Natural killer cell treated with Interleukin-12 subunit alpha and Interleukin-12 subunit beta and Interleukin-15 and Interleukin-18, amount 100 ng/mL, for 72 hours (primary cell): ENCODE measurements at regions not wholly inside any gene's neighbourhood (a gene's known extent, or its start where the extent isn't known, plus 50 kb on each side); places are given as distances from the start of the nearest gene placed in this dataset.

Experiments
- ATAC-seq, 2 donors: fragments of 150-1000 bp; cut with Tn5 transposase in 1 of 2; sonication (Bioruptor Pico), chemical (Tn5 transposase) in 1 of 2; 2 replicates each; pipeline ENCODE4 v1.10.0; 2021
- DNase-seq: peaks from one replicate; pipeline ENCODE4 v3.0.0; 2022; ENCODE audit warnings: low spot score
- H3K27ac Mint-ChIP-seq, 2 donors: 1 replicate in 1 of 2; 2 replicates in 1 of 2; pipeline ENCODE4 v1.8.0; 2022; ENCODE audit warnings: mixed read lengths in 2 of 2, mild to moderate bottlenecking in 1 of 2, moderate library complexity in 1 of 2
- H3K27me3 Mint-ChIP-seq, 2 donors: 1 replicate in 1 of 2; 2 replicates in 1 of 2; pipeline ENCODE4 v1.8.0; 2022; ENCODE audit warnings: mixed read lengths in 2 of 2
- H3K36me3 Mint-ChIP-seq: one replicate; pipeline ENCODE4 v1.8.0; 2022; ENCODE audit warnings: mixed read lengths
- H3K4me1 Mint-ChIP-seq, 2 donors: 1 replicate in 1 of 2; 2 replicates in 1 of 2; pipeline ENCODE4 v1.8.0; 2022; ENCODE audit warnings: low read depth in 2 of 2, mixed read lengths in 2 of 2, mild to moderate bottlenecking in 1 of 2
- H3K4me3 Mint-ChIP-seq: one replicate; pipeline ENCODE4 v1.8.0; 2022; ENCODE audit warnings: mixed read lengths
- H3K9me3 Mint-ChIP-seq: 2 replicates; pipeline ENCODE4 v1.8.0; 2022; ENCODE audit warnings: mixed read lengths

- no peak for ATAC-seq
- no peak overlapping the region for H3K27ac Mint-ChIP-seq
Observed at GRCh38 chr4:10201381-10202223, 85.0 kb upstream of the WDR1 start.

GRCh38 chr4:10200869-10201268, 84.3 kb upstream of the WDR1 start:
- Mint-ChIP-seq H3K27ac (peak overlapping the region in 1 of 2 donors; percentile 11), H3K4me3 (no peak overlapping the region), H3K4me1 (no peaks in the 10 kb centered on the region), H3K9me3 (no peaks in the 10 kb centered on the region), H3K27me3 (peaks cover 6 to 15% of the 10 kb centered on the region in 2 donors), H3K36me3 (no peaks in the 10 kb centered on the region)
- DNase-seq = no peak
- no peak for ATAC-seq

More at GRCh38 chr4:10201381-10202223, 85.0 kb upstream of the WDR1 start:
- Mint-ChIP-seq H3K36me3 (no peaks in the 10 kb centered on the region), H3K27me3 (peaks cover 6 to 15% of the 10 kb centered on the region in 2 donors), H3K9me3 (no peaks in the 10 kb centered on the region), H3K4me3 (no peak overlapping the region), H3K4me1 (no peaks in the 10 kb centered on the region)
- no peak for DNase-seq

GRCh38 chr4:10198365-10198764, 81.8 kb upstream of the WDR1 start:
- no peak for DNase-seq
- Mint-ChIP-seq H3K36me3 (no peaks in the 10 kb centered on the region), H3K27me3 (peaks cover 3 to 6% of the 10 kb centered on the region in 2 donors), H3K27ac (no peak overlapping the region), H3K4me1 (no peaks in the 10 kb centered on the region), H3K9me3 (no peaks in the 10 kb centered on the region), H3K4me3 (no peak overlapping the region)
- ATAC-seq = no peak

- H3K4me1 Mint-ChIP-seq = no peaks in the 10 kb centered on the region
- H3K9me3 Mint-ChIP-seq = no peaks in the 10 kb centered on the region
- H3K27ac Mint-ChIP-seq = no peak overlapping the region
- ATAC-seq (no peak), DNase-seq (no peak)
- no peaks in the 10 kb centered on the region for H3K36me3 Mint-ChIP-seq
- H3K4me3 Mint-ChIP-seq = no peak overlapping the region
- peaks cover 3 to 6% of the 10 kb centered on the region in 2 donors for H3K27me3 Mint-ChIP-seq
Observed at GRCh38 chr4:10197952-10198351, 81.4 kb upstream of the WDR1 start.

GRCh38 chr4:10196191-10196590, 79.6 kb upstream of the WDR1 start:
- Mint-ChIP-seq H3K4me3 (no peak overlapping the region), H3K27me3 (peaks cover 3 to 9% of the 10 kb centered on the region in 2 donors), H3K36me3 (no peaks in the 10 kb centered on the region), H3K27ac (no peak overlapping the region), H3K9me3 (no peaks in the 10 kb centered on the region), H3K4me1 (no peaks in the 10 kb centered on the region)
- no peak for ATAC-seq
- no peak for DNase-seq

- H3K4me1 Mint-ChIP-seq = no peaks in the 10 kb centered on the region
- H3K27me3 Mint-ChIP-seq = peaks cover 0 to 9% of the 10 kb centered on the region in 2 donors
- no peaks in the 10 kb centered on the region for H3K36me3 Mint-ChIP-seq
- H3K9me3 Mint-ChIP-seq = no peaks in the 10 kb centered on the region
- H3K27ac Mint-ChIP-seq = no peak overlapping the region
- DNase-seq = no peak
- ATAC-seq = no peak
- no peak overlapping the region for H3K4me3 Mint-ChIP-seq
Observed at GRCh38 chr4:10192331-10192730, 75.7 kb upstream of the WDR1 start.

- no peaks in the 10 kb centered on the region for H3K9me3 Mint-ChIP-seq
- peaks cover 12 to 28% of the 10 kb centered on the region in 2 donors for H3K4me1 Mint-ChIP-seq
- DNase-seq = no peak
- ATAC-seq = no peak
- no peak overlapping the region for H3K27ac Mint-ChIP-seq
- no peaks in the 10 kb centered on the region for H3K36me3 Mint-ChIP-seq
- peaks cover 0 to 9% of the 10 kb centered on the region in 2 donors for H3K27me3 Mint-ChIP-seq
- H3K4me3 Mint-ChIP-seq = no peak overlapping the region
Observed at GRCh38 chr4:10188400-10189004, 71.9 kb upstream of the WDR1 start.

- ATAC-seq = no peak
- no peak for DNase-seq
- no peak overlapping the region for H3K4me3 Mint-ChIP-seq
- H3K9me3 Mint-ChIP-seq = no peaks in the 10 kb centered on the region
- H3K27ac Mint-ChIP-seq = peak overlapping the region in 1 of 2 donors; percentile 30
- no peaks in the 10 kb centered on the region for H3K27me3 Mint-ChIP-seq
- H3K36me3 Mint-ChIP-seq = peaks cover under 1% of the 10 kb centered on the region
- peaks cover 32 to 47% of the 10 kb centered on the region in 2 donors for H3K4me1 Mint-ChIP-seq
Observed at GRCh38 chr4:10186228-10187214, 69.9 kb upstream of the WDR1 start.

GRCh38 chr4:10185518-10186227, 69.1 kb upstream of the WDR1 start:
- ATAC-seq (no peak), DNase-seq (no peak)
- H3K27ac Mint-ChIP-seq = peak overlapping the region; percentile 5 to 30
- no peaks in the 10 kb centered on the region for H3K27me3 Mint-ChIP-seq
- H3K4me1 Mint-ChIP-seq = peaks cover 40 to 56% of the 10 kb centered on the region in 2 donors
- no peaks in the 10 kb centered on the region for H3K9me3 Mint-ChIP-seq
- H3K36me3 Mint-ChIP-seq = peaks cover 9% of the 10 kb centered on the region
- no peak overlapping the region for H3K4me3 Mint-ChIP-seq

- peak overlapping the region; percentile 30 to 95 for H3K27ac Mint-ChIP-seq
- peaks cover 51 to 65% of the 10 kb centered on the region in 2 donors for H3K4me1 Mint-ChIP-seq
- ATAC-seq (no peak), DNase-seq (no peak)
- H3K4me3 Mint-ChIP-seq = no peak overlapping the region
- H3K27me3 Mint-ChIP-seq = no peaks in the 10 kb centered on the region
- H3K9me3 Mint-ChIP-seq = no peaks in the 10 kb centered on the region
- H3K36me3 Mint-ChIP-seq = peaks cover 9% of the 10 kb centered on the region
Observed at GRCh38 chr4:10184501-10184938, 67.9 kb upstream of the WDR1 start.

GRCh38 chr4:10184041-10184440, 67.4 kb upstream of the WDR1 start:
- Mint-ChIP-seq H3K4me3 (peak overlapping the region; percentile 75), H3K9me3 (no peaks in the 10 kb centered on the region), H3K27ac (peak overlapping the region; percentile 95 to 98), H3K27me3 (no peaks in the 10 kb centered on the region), H3K36me3 (peaks cover 9% of the 10 kb centered on the region), H3K4me1 (peaks cover 51 to 67% of the 10 kb centered on the region in 2 donors)
- no peak for DNase-seq
- no peak for ATAC-seq

GRCh38 chr4:10183462-10183861, 66.9 kb upstream of the WDR1 start:
- Mint-ChIP-seq H3K27me3 (no peaks in the 10 kb centered on the region), H3K9me3 (no peaks in the 10 kb centered on the region), H3K4me1 (peaks cover 51 to 67% of the 10 kb centered on the region in 2 donors), H3K4me3 (peak overlapping the region; percentile 75), H3K27ac (peak overlapping the region; percentile 95 to 98), H3K36me3 (peaks cover 9% of the 10 kb centered on the region)
- ATAC-seq = peak; percentile 57 to 71
- peak; percentile 68 for DNase-seq
